ENCODE measurements at regions not wholly inside any gene's neighbourhood (a gene's known extent, or its start where the extent isn't known, plus 50 kb on each side); places are given as distances from the start of the nearest gene placed in this dataset.

DNA sequence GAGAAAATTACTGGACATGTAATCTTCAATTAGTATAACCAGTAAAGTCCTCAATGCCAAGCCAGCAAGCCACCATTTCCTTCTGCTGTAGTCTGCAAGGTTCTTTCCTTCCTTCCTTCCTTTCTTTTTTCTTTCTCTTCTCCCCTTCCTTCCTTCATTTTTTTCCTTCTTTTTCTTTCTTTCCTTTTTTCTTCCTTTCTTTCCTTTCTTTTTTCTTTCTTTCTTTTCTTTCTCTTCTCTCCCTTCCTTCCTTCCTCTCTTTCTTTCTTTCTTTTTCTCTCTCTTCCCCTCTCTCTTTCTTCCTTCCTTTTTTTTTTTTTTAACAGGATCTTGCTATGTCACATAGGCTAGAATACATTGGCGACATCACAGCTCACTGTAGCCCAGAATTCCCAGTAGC lies 369.8 kb downstream of the SEMA3D start:
- TF ChIP-seq SP1 (IDR thresholded peaks at IDR 0.05) (no peak), FOXM1 (IDR thresholded peaks at IDR 0.05; ENCODE audit: borderline replicate concordance) (no peak)

All from HEK293T (cell line).